ENCODE measurements at regions not wholly inside any gene's neighbourhood (a gene's known extent, or its start where the extent isn't known, plus 50 kb on each side); places are given as distances from the start of the nearest gene placed in this dataset.
A peak's percentile ranks its signal among the peaks of the same experiment; 100 is the strongest.

- no peak for DNase-seq (ENCODE audit: low read depth in 2 of 2)
Measured at GRCh38 chr2:139170406-139170805, 390.2 kb upstream of the NXPH2 start.

DNA sequence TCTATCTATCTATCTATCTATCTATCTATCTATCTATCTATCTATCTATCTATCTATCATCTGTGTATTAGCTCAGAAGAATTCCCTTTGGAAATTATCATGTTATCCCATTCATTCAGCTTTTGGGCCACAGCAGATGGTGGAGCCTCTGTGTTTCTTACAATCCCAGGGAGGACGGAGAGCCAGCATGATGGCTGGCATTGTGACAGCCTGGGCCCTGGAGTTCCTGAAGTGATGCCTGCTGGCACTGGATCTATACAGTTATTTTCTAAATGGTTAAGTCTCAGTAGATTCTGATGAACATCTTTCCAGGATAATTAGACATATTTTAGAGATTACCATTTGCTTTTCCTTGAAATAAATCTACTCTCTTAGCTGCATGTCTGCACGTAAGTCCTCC is 385.4 kb upstream of the NXPH2 start:
- DNase-seq (ENCODE audit: low read depth in 2 of 2) = no peak

DNA sequence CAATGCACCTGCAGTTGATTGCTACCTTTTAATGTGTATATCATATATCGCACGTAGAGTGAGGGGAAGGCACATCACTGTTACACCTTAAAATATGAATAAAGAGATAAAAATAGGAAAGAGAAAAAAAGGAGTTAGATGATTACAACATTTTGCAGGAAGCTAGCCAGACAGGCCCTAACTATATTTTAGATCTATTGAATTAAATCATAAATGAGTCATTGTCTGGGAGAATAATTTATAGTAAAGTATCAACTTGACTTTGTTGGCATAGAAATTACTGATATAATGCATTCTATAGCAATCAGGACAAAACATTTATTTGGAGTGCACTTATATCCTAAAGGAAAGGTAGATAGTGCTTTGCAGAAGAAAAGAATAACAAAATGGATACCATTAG is 384.9 kb upstream of the NXPH2 start:
- DNase-seq (ENCODE audit: low read depth in 2 of 2) = no peak

DNA sequence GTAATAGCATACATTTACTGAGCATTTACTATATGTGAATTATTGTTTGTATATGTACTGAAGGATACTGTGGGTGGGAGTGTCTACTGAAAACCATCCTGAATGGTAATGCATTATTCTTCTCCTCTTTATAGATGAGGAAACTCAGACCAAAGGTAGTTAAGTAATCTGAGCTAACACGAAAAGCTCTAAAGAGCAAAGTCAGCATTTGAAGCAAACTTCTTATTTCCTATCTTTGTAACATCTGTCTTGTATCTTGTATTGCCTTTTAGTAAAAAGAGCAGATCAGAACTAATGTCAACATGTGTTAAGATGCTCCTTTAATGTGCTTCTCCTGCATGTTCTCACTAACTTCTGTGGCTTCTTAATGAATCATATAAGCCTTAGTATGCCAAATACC is 382.8 kb upstream of the NXPH2 start:
- no peak for DNase-seq (ENCODE audit: low read depth in 2 of 2)

DNA sequence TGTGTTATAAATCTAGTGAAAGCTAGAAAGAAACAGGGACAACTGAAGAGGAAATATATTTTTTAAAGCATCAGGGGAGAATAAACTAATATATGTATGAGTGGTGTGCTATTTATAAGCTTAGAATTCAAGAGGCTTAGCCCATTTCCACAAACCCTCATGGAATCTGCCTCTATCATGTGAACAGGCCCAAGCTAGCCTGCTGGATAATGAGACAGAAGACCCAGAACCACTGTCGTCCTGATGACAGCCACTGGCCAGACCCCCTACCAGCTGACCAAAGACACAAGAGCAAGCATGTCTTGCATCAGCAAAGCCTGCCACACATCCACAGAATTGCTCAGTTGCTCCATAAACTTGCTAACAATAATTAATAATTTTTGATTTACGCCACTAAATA is 382.3 kb upstream of the NXPH2 start:
- no peak for DNase-seq (ENCODE audit: low read depth in 2 of 2)

DNA sequence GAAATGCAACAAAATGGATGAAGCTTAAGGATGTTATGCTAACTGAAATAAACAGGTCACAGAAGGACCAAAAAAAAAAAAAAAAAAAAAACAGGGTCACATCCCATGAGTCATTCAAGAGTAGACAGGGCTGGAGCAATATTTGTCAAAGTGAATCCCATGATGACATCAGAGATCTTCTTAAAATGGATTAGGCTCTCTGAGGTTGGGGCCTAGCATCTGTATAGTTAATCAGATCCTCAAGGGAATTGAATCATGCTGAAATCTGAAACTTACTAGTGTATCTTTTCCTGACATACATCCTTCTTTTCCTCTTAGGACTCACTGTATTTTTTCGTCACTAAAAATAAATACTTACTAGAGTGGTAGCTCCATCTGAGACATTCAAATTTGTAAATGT is 380.6 kb upstream of the NXPH2 start:
- DNase-seq (ENCODE audit: low read depth in 2 of 2) = peak; percentile 33 to 36

GRCh38 chr2:139159177-139159576 is 379.0 kb upstream of the NXPH2 start:
- no peak for DNase-seq (ENCODE audit: low read depth in 2 of 2)

- DNase-seq (ENCODE audit: low read depth in 2 of 2) = no peak
Measured at GRCh38 chr2:139156730-139157129, 376.5 kb upstream of the NXPH2 start.

GRCh38 chr2:139155991-139156390 is 375.8 kb upstream of the NXPH2 start:
- no peak for DNase-seq (ENCODE audit: low read depth in 2 of 2)

GRCh38 chr2:139142252-139142880 is 362.2 kb upstream of the NXPH2 start:
- peak; percentile 5 to 8 for DNase-seq (ENCODE audit: low read depth in 2 of 2)

- no peak for DNase-seq (ENCODE audit: low read depth in 2 of 2)
Measured at GRCh38 chr2:139124271-139124670, 344.1 kb upstream of the NXPH2 start.

DNA sequence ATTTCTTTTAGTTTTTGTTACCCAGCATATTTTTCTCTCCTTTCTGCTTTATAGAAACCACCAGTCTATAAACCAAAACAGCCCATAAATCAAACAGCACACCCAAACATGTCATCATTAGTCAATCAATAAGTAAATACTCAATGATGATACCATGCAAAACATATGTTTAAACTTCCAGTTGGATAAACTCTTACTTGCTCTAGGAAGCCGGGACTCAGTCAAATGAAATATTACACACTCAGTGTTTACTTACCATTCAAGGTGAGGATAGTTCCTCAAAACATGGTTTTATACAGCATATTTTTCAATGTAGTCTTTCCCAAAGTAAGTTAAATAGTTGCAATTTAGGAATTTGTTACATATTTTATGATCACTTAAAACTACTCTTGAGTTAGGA is 343.6 kb upstream of the NXPH2 start:
- DNase-seq (ENCODE audit: low read depth in 2 of 2) = no peak

GRCh38 chr2:139122711-139123158 is 342.5 kb upstream of the NXPH2 start:
- peak; percentile 83 for DNase-seq (ENCODE audit: low read depth in 2 of 2)

DNA sequence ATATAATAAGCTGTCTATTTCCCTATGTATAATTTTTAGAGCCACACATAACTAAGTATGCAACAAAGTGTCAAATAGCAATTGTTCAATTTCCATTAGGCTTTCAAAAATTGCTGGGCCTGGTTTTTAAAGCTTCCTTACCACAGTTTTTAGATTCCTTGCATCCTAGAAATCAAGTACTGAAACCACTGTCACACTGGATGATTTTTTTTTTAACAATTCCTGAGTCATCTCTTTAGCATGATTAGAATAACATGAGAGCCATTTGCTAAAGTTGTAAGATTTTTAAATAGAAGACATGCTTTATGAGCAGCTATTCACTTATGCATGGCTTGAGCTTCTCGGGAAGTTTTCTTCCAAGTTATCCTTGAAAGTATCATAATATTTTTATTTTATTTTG is 319.5 kb upstream of the NXPH2 start:
- DNase-seq (ENCODE audit: low read depth in 2 of 2) = peak; percentile 28 to 39

GRCh38 chr2:139098961-139099360 is 318.8 kb upstream of the NXPH2 start:
- DNase-seq (ENCODE audit: low read depth in 2 of 2) = no peak

DNA sequence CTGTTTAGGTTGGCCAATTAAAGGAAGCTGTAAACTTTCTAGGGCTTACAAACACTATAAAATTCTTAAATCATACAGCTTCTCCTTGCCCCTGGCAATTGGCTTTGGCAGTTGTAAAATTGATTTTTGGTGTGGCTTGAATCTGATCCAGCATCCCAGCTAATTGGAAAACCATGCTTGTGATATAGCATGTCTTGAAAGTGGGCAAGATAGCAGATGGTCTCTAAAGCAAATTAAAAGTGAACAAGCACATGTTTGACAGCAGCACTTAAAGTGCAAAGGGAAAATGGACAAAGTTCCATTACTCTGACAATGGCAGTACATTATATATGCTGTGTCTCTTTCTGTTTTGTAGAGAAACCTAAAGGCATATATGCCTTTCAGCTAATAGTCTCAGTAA is 302.9 kb upstream of the NXPH2 start:
- no peak for DNase-seq (ENCODE audit: low read depth in 2 of 2)

GRCh38 chr2:139080244-139080643 is 300.1 kb upstream of the NXPH2 start:
- DNase-seq (ENCODE audit: low read depth in 2 of 2) = no peak

DNA sequence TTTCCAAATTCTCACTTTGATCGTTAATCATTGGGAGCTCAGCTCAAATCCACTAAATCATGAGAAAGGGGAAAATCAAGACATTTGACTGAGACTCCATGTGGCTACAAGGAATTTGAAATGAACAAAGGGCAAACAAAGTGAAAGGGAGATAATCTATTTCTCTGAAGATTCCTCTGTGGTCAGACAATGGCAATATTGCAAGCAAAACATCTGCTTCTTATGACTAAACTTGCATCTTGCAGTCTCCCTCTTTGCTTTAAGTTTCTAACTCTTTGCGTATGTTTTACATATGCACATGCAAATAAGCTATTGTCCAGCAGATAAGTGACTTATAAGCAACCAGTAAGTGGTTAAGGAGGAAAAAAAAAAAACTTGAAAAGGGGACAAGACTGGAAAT is 299.1 kb upstream of the NXPH2 start:
- peak in 1 of 2 experiments; percentile 11 for DNase-seq (ENCODE audit: low read depth in 2 of 2)

DNA sequence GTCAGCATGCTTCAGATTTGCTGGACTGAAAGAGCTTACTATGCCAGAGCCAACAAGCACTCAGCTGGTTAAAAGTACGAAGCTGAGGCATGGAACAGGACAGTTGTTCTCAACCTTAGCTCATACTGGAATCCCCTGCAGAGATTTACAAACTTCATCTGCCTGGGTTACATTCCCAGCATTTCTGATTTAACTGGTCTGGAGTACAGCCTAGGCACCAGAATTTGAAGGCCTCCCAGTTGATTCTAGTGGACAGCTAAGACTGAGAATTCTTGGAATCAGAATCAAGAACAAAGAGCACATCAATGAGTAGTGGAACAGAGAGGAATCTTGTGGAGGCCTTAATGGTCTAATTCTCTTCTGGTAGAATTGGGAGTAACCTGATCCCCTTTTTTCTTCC is 298.2 kb upstream of the NXPH2 start:
- DNase-seq (ENCODE audit: low read depth in 2 of 2) = no peak

GRCh38 chr2:139077099-139077737 is 297.0 kb upstream of the NXPH2 start:
- no peak for DNase-seq (ENCODE audit: low read depth in 2 of 2)

DNA sequence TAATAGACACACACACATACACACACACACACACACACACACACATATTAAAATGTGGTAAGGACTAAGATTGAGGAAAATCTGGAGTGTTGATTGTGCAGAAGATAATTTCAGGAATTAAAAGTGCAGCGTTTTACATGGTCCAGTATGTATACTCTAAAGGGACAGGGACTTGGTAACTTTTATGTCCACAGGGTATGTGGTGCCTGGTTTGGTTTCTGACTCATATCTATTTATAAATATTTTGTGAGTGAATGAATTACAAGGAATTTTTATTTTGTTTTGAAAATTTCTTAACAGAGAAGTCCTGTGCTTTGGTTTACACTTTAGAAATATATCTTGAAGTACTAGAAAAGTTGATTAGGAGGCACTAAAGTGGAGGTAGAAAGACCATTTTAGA is 287.7 kb upstream of the NXPH2 start:
- no peak for DNase-seq (ENCODE audit: low read depth in 2 of 2)

- DNase-seq (ENCODE audit: low read depth in 2 of 2) = no peak
Measured at GRCh38 chr2:139067072-139067471, 286.9 kb upstream of the NXPH2 start.

- no peak for DNase-seq (ENCODE audit: low read depth in 2 of 2)
Measured at GRCh38 chr2:139064159-139064558, 284.0 kb upstream of the NXPH2 start.

DNA sequence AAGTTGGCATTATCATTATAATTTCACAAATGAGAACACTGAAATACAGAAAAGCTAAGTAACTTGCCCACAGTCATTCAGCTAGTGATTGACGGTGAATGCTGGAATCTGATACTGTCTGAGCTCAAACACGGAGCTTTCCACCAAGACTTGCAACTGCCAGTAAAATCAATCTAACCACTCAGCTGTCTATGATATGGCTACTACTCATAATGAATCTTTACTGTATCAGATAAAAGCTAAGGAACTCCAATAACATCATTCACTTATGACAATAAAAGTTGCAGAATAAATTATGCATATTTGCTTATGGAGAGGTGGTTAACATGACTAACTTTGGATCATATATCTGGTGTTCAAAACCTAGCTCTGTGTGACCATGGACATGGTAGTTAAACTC is 279.4 kb upstream of the NXPH2 start:
- DNase-seq (ENCODE audit: low read depth in 2 of 2) = no peak

All from fibroblast of skin of left quadriceps (primary cell).